Smooth muscle cell (in vitro differentiated cells): ENCODE measurements at regions not wholly inside any gene's neighbourhood (a gene's known extent, or its start where the extent isn't known, plus 50 kb on each side); places are given as distances from the start of the nearest gene placed in this dataset.
"Not testable (repeated sequence)": the region's sequence is repeated elsewhere in the genome, so short reads cannot be mapped to it uniquely, and the experiment has no call there.

Experiments
- DNase-seq: peaks from one replicate; lab custom pipeline; 2025; ENCODE audit not compliant: unreplicated experiment; lab: John Stamatoyannopoulos, UW
- H2AFZ ChIP-seq: fragments of 200-600 bp; sonication (generic); 2 replicates; pipeline ENCODE4 v1.6.0; 2016; ENCODE audit warnings: antibody characterized with exemption, low read depth, mild to moderate bottlenecking
- H3F3A ChIP-seq: fragments of 200-600 bp; sonication (generic); 2 replicates; pipeline ENCODE4 v1.6.0; 2017; ENCODE audit warnings: antibody characterized with exemption, low read depth
- H3K27ac ChIP-seq: fragments of 200-600 bp; sonication (generic); 2 replicates; pipeline ENCODE4 v1.5.1; 2016; ENCODE audit warnings: low read depth, mild to moderate bottlenecking
- H3K27me3 ChIP-seq: fragments of 200-600 bp; sonication (generic); 2 replicates; pipeline ENCODE4 v1.6.1; 2016; ENCODE audit warnings: low read depth, mild to moderate bottlenecking
- H3K36me3 ChIP-seq: fragments of 200-600 bp; sonication (generic); 2 replicates; pipeline ENCODE4 v1.5.1; 2016; ENCODE audit warnings: low read depth
- H3K4me1 ChIP-seq: fragments of 200-600 bp; sonication (generic); 2 replicates; pipeline ENCODE4 v1.5.1; 2016; ENCODE audit warnings: low read depth
- H3K4me2 ChIP-seq: fragments of 200-600 bp; sonication (generic); 2 replicates; pipeline ENCODE4 v1.6.0; 2016; ENCODE audit warnings: mild to moderate bottlenecking
- H3K4me3 ChIP-seq: fragments of 200-600 bp; sonication (generic); 2 replicates; pipeline ENCODE4 v1.5.1; 2016; ENCODE audit warnings: mild to moderate bottlenecking
- H3K79me2 ChIP-seq: fragments of 200-600 bp; sonication (generic); 2 replicates; pipeline ENCODE4 v1.6.0; 2016; ENCODE audit warnings: low read depth, mild to moderate bottlenecking
- H3K9ac ChIP-seq: fragments of 200-600 bp; sonication (generic); 2 replicates; pipeline ENCODE4 v1.6.0; 2016; ENCODE audit warnings: low read depth
- H3K9me3 ChIP-seq: fragments of 200-600 bp; sonication (generic); replicated peaks from 2 replicates; pipeline ENCODE4 v1.5.1; 2016; ENCODE audit warnings: low read depth
- H4K20me1 ChIP-seq: fragments of 200-600 bp; sonication (generic); 2 replicates; pipeline ENCODE4 v1.6.0; 2016; ENCODE audit warnings: low read depth
- CTCF ChIP-seq: fragments of 200-600 bp; sonication (generic); IDR thresholded peaks from 2 replicates; pipeline ENCODE4 v1.5.1; 2017; ENCODE audit warnings: borderline replicate concordance, mild to moderate bottlenecking, antibody characterized with exemption; ENCODE audit not compliant: insufficient read depth, poor library complexity, severe bottlenecking
- WGBS: methylation state at CpG from one replicate; pipeline ENCODE4 v1.1.7; 2016; ENCODE audit warnings: low lambda C conversion rate; 5-methylcytosine and 5-hydroxymethylcytosine counted together

GRCh38 chr12:131245564-131246355 is 292.1 kb downstream of the ADGRD1 start:
- 88% methylated on average over 14 of the region's 14 CpGs for WGBS
- TF ChIP-seq CTCF: no peak
- H3K27me3 ChIP-seq: no peaks in the 10 kb centered on the region
- no peaks in the 10 kb centered on the region for H3K4me1 ChIP-seq
- no peak for DNase-seq
- H3F3A ChIP-seq: no peaks in the 10 kb centered on the region
- H3K9me3 ChIP-seq: no peaks in the 10 kb centered on the region
- no peak overlapping the region for H3K9ac ChIP-seq
- H3K4me2 ChIP-seq: no peak overlapping the region
- no peak overlapping the region for H3K27ac ChIP-seq
- H4K20me1 ChIP-seq: no peaks in the 10 kb centered on the region
- no peaks in the 10 kb centered on the region for H3K36me3 ChIP-seq
- H3K79me2 ChIP-seq: no peaks in the 10 kb centered on the region
- H2AFZ ChIP-seq: no peak overlapping the region
- no peak overlapping the region for H3K4me3 ChIP-seq

GRCh38 chr12:131247026-131247725 is 293.5 kb downstream of the ADGRD1 start:
- not testable (repeated sequence) for H3F3A ChIP-seq, H3K9me3 ChIP-seq, H3K36me3 ChIP-seq, H3K79me2 ChIP-seq, DNase-seq, H2AFZ ChIP-seq, H3K27me3 ChIP-seq, H4K20me1 ChIP-seq, H3K4me2 ChIP-seq, H3K9ac ChIP-seq, H3K4me1 ChIP-seq, H3K4me3 ChIP-seq, H3K27ac ChIP-seq
- 78% methylated on average over 14 of the region's 15 CpGs for WGBS

- not testable (repeated sequence) for H3K4me1 ChIP-seq, H3K9ac ChIP-seq, H3K9me3 ChIP-seq, H3K4me3 ChIP-seq, H3F3A ChIP-seq, H3K27ac ChIP-seq, H3K27me3 ChIP-seq, H3K79me2 ChIP-seq, H3K36me3 ChIP-seq, H2AFZ ChIP-seq, DNase-seq, H3K4me2 ChIP-seq, H4K20me1 ChIP-seq
- 74% methylated on average over 6 of the region's 6 CpGs for WGBS
Observed at GRCh38 chr12:131247875-131248274, 294.2 kb downstream of the ADGRD1 start.

- H3K4me1 ChIP-seq: no peaks in the 10 kb centered on the region
- H3K79me2 ChIP-seq: no peaks in the 10 kb centered on the region
- 80% methylated on average over 4 of the region's 4 CpGs for WGBS
- no peaks in the 10 kb centered on the region for H3K36me3 ChIP-seq
- no peak overlapping the region for H3K4me3 ChIP-seq
- no peak overlapping the region for H2AFZ ChIP-seq
- H4K20me1 ChIP-seq: no peaks in the 10 kb centered on the region
- H3K9me3 ChIP-seq: no peaks in the 10 kb centered on the region
- DNase-seq: no peak
- H3K4me2 ChIP-seq: no peak overlapping the region
- H3K27me3 ChIP-seq: no peaks in the 10 kb centered on the region
- no peak overlapping the region for H3K27ac ChIP-seq
- TF ChIP-seq CTCF: no peak
- no peak overlapping the region for H3K9ac ChIP-seq
- H3F3A ChIP-seq: no peaks in the 10 kb centered on the region
Observed at GRCh38 chr12:131249246-131250027, 295.7 kb downstream of the ADGRD1 start.
